Jurkat, Clone E6-1 (cell line): ENCODE measurements at regions not wholly inside any gene's neighbourhood (a gene's known extent, or its start where the extent isn't known, plus 50 kb on each side); places are given as distances from the start of the nearest gene placed in this dataset.
"Not testable (repeated sequence)": the region's sequence is repeated elsewhere in the genome, so short reads cannot be mapped to it uniquely, and the experiment has no call there.

Experiments
- DNase-seq: peaks from one replicate; pipeline ENCODE4 v3.0.0-alpha.2; 2011; ENCODE audit warnings: low read depth, low spot score
- H3K4me3 ChIP-seq: 2 replicates; pipeline ENCODE4 v1.5.1; 2011; ENCODE audit warnings: mild to moderate bottlenecking, low read length, control low read depth, moderate library complexity

DNA sequence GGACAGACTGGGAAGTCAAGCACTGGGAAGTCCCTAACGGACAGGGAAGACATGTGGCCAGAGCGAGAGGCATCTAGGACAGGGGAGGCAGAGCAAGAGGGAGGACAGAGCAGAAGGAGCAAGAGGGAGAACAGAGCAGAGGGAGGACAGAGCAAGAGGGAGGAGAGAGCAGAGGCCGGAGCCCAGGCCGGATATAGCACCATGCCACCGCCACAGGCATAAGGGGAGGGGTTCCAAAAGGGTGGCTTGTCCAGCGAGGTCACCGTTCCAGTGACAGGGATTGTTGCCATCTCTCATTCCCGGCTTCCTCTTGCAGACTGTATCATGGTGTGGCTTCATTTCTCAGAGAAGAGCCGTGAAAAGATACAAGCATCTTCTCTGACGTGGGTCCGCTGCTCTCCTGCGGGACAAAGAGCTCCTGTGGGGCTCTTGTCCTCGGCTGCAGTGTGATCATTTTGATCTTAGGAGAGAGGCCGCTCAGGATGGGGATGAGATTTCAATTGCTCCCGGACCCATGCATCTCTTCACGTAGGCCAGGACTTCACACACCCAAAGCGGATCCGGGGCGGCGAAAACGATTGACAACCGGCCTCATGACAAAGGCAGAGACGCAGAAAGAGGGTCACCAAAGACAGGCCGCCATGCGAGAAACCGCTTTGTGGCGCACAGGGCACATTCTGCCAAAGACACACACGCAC lies 160.6 kb upstream of the ZNF337 start:
- not testable (repeated sequence) for DNase-seq, H3K4me3 ChIP-seq

DNA sequence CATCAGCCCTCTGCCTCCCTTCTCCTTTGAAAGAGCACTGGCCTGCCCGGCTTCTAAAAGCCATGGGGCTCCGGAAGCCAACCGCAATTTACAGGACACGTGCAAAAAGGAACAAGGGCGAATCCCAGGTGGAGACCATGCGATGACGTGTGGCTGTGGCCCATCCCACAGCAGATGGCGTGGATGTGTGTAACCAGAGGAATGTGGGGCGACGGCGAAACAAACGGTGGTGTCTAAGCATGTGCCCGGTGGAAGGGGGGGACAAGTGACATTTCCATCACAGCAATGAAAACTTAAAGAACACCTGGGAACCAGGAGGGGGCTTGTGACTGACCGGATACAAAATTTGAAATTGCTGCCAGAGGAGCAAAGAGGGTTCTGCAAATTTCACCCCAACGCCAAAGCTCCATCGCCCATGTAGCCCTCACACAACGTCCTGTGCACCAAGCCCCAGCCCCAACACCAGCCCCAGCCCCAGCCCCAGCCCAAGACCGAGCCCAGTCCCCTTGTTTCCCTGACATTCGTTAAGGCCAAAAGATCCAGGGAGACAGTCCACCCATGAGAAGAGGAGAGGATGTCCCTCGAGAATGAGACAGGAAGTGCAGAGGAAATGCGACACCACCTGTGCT lies 159.7 kb upstream of the ZNF337 start:
- no peak for DNase-seq
- H3K4me3 ChIP-seq = no peak overlapping the region

DNA sequence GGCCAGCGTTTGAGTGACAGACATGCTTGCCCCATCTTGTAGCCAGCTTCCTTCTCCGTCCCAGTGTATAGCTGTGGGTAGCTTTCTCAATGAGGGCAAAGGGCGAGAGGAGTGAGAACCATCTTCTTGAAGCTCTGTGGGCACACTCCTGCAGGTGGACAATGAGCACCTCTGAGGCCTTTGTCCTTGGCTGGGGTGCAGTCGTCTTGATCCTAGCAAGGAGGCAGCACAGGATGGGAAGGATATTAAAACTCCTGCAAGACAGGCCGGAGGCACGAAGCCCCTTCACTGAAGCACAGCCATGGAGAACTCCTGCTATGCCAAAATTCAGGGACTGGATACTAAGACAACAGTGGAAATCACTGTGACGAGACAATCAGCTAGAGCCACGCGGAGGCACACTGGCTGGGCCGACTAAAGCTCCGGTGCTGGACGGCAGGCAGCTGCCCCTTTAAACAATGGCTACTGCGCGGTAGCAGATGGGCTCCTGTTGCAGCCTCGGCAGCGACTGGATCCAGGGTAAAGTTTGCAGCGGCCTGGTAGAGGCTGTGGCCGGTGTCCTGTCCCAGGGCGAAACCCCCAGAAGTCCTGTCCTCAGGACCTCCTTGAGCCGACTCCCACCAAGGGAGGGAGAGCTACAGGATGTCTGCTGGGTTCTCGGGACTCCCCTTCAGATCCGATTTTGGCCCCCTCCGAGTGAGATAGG lies 159.0 kb upstream of the ZNF337 start:
- DNase-seq = not testable (repeated sequence)

DNA sequence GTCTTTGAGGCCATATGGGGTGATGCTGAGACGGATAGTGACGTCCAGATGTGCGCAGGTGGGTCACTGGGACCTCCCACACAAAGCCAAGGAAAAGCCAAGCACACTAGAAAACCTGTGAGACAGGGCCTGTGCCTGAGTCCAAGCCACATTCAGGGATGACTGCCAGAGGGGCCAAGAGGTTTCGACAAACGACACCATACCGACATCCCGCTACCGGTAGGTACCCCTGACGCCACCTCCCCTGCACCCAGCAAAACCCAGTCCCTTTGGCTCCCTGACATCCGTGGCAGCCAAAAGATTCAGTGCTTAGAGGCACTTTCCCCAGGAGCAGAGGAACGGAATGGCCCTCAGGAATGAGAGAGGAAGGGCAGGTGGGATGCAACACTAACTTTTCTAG lies 158.0 kb upstream of the ZNF337 start:
- 0 out of 2 replicates have a peak overlapping the region, but pooled peaks have one; percentile 51 for H3K4me3 ChIP-seq
- not testable (repeated sequence) for DNase-seq

More for the DNA sequence above, 159.0 kb upstream of the ZNF337 start:
- H3K4me3 ChIP-seq = not testable (repeated sequence)

DNA sequence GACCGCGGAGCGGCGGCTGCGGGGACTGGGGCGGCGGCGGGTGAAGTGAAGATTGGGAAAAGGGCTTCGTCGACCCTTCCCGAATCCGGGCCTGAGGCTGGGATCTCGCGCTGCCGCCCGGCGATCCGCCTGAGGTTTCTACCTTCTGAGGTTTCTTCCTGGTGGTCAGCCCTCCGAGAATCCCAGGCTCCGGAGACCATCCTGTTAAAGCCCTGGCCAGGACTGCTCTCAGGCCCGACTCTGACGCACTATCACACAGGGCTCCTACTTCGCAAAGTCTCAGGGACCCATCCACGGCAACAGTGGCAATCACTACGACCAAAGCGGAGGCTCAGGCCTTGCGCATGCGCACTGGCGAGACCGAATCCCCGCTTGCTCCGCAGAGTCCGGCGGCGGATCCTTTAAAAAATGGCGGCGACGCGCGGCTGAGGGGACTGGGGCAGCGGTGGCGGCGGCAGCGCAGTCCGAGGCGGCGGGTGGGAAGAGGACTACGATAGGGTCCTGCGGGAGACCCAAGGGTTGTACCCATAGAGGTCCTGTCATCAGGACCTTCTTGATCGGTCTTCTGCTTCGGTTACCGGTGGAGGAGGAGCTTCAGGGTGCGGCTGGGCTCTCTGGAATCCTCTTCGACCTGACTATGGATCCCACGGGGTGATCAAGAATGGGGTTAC lies 157.2 kb upstream of the ZNF337 start:
- H3K4me3 ChIP-seq = peak overlapping the region; percentile 51
- not testable (repeated sequence) for DNase-seq

DNA sequence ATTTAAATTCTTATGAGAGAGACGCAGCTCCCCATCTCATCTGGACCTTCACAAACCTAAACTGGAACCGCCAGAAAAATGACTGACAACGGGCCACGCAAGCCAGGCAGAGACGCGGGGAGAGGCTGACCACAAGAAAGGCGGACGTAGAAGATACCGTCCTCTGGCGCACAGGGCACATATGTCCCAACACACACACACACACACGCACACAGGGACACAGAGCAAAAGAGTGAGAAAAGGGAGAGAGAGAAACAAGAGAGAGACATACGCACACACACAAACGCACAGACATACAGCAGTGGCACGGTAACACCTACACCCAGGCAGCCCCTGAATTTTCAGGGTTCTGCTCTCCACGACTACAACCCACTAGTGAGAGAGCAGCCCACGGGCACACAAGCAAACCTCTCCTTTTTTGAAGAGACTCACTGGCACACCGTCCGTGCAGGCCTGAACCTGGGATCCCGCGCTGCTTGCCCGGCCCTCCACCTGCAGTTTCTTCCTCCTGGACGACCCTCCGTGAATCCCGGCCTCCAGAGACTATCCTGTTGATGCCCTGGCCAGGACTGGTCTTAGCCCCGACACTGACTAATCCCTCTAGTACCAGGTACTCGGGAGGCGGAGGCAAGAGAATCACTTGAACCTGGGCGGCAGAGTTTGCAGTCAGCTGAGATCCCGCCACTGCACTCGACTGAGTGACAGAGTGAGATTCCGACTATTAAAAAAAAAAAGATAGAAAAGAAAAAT lies 156.5 kb upstream of the ZNF337 start:
- not testable (repeated sequence) for H3K4me3 ChIP-seq, DNase-seq

DNA sequence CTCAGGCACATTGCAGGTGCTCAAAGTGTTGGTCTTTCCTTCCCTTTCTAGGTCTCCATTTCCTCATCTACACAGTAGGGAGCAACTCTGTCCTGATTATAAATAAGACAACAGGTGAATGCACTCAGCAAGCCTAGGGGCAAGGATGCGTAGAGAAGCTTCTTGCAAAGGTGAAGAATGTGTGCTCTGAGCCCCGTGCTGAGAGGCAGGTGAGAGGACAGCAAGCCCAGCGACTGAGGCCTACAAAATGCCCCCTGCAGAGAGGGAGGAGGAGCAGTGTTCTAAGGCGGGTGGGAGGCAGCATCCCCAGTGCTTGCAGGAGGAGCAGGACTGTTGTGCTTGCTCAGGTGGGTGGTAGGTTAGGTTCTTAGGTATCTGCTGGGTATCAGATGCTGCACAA lies 153.5 kb upstream of the ZNF337 start:
- not testable (repeated sequence) for DNase-seq

DNA sequence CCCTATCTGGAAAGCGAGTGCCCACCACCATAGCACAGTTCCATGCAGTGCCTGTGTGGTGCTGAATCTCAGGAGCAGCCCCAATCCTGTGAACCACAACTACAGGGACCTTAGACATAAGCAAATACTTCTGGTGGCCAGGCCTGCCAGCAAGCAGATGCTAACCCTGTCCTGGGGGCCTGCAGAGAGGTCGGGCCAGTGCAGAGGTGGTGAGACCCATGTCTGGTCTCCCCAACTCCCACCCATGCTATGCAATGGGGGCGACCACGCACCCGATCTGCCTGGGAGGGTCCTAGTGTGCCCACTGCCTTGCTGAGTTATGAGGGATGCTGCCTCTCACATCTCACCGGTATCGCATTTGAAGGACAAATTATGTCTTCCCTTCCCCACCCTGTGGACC lies 151.6 kb upstream of the ZNF337 start:
- no peak for DNase-seq
- H3K4me3 ChIP-seq = no peak overlapping the region

More for the DNA sequence above, 153.5 kb upstream of the ZNF337 start:
- H3K4me3 ChIP-seq = not testable (repeated sequence)

DNA sequence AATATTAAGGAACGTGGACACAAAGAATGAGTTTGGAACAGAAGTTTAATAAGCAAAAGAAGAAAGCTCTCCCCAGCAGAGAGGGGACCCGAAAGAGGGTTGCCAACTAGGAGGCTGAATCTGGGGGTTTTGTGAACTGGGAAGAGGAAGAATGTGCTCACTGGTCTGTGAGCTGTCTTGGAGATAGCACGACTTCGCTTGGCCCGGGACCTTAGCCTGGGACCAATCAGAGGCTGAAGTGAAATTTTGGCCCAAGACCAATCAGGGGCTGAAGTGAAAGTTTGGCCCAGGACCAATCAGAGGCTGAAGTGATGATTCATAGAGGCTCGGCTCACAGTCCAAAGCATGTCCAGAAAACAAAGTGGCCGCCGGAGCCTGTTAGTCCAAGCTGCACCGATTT lies 148.0 kb upstream of the ZNF337 start:
- DNase-seq, H3K4me3 ChIP-seq: not testable (repeated sequence)

DNA sequence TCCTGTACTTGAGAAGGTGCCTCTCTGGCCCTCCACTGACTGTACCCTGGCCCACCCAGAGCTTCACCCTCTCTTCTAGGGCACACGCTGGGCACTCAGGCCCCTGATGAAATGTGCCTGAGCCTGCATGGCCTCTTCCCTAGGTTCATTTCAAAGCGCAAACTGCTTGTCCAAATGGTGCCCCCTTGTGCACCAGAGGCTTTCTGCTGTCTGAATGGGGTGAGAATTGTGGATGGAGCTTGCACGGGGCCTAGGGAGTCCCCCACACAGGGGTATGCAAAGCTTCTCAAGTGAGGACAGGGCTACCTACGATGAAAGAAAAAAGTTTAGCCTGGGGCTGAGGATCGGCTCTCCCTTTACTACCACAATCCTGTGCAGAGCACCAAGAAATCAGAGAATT lies 116.9 kb upstream of the ZNF337 start:
- DNase-seq, H3K4me3 ChIP-seq: not testable (repeated sequence)

DNA sequence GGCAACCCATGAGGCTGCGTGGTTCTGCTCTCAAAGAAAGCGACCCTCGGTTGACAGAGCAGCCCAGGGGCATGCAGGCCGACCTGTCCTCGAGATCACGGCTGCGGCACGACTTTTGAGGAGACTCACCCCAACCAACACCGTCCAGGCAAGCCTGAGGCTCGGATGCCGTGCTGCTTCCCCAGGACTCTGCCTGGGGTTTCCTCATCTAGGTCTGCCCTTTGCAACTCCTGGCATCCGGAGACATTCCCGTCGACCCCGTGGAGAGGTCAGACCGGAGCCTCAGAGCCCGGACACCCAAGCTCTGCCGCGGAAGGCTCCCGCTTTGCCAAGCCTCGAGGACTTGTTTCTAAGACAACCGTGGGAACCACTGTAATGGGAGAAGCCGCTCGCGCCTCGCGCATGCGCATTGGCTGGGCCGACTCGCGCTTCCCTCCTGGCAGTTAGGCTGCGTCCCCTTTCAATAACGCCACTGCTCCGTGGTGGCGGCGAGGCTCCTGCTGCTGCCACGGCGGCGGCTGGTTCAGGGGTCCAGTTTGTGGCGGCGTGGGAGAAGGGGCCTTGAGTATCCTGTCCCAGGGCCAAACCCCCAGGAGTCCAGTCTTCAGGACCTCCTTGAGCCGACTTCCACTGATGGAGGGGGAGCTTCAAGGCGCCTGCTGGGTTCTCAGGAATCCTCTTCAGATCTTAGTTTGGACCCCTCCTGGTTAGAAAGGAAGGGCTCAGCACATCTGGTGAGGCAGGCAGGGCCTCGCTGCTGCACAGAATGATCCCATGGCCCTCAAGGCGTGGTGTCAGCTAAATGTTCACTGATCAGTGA lies 101.7 kb upstream of the ZNF337 start:
- DNase-seq, H3K4me3 ChIP-seq: not testable (repeated sequence)

DNA sequence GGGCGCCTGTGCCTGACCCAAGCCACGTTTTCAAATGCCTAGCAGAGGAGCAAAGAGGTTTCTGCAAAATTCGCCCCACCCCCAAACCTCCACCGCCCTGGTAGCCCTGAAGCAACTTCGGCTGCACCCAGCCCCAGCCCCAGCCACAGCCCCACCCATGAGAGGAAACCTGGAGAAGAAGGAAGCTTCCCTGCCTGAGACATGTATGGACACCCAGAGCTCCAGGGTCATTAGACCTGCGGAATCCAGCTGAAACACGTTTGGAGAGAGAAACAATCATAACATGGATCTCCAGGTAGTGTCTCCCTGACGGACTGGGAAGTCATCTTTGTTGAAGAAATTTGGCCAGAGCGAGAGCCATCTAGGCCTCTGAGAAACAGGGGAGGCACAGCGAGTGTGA lies 100.4 kb upstream of the ZNF337 start:
- not testable (repeated sequence) for DNase-seq, H3K4me3 ChIP-seq

DNA sequence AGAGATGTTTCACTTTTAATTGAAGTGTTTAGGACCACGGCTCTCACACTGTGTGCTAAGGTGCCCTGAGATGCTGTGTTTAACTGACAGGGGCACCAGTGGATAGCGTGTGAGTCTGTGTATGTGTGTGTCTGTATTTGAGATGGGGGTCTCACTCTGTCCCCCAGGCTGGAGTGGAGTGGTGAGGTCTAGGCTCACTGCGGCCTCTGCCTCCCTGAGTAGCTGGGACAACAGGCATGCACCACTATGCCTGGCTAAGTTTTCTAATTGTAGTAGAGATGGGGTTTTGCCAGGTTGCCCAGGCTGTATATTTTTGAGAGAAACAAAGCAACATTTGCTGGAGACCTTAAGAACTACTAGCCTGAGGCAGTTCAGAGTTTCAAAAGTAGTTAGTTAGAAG lies 80.6 kb upstream of the ZNF337 start:
- not testable (repeated sequence) for DNase-seq, H3K4me3 ChIP-seq

DNA sequence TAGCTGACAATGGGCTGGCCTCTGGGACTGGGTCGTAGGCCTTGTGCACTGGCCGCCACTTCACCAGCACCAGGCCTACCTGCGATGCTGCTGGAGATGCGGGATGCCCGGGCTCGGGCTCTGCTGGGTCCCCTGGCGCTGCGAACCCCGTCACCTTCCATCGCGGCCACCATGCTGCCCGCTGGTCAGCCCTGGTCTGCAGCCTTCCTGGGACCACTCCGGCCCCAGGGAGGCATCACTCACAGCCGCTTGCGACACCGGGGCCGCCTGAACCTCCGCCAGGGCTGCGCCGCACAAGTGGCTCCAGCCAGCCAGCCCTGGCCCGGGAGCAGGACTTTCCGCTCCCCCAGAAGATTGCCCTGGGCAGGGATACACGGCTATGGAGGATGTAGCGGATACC lies 78.1 kb upstream of the ZNF337 start:
- not testable (repeated sequence) for H3K4me3 ChIP-seq, DNase-seq

DNA sequence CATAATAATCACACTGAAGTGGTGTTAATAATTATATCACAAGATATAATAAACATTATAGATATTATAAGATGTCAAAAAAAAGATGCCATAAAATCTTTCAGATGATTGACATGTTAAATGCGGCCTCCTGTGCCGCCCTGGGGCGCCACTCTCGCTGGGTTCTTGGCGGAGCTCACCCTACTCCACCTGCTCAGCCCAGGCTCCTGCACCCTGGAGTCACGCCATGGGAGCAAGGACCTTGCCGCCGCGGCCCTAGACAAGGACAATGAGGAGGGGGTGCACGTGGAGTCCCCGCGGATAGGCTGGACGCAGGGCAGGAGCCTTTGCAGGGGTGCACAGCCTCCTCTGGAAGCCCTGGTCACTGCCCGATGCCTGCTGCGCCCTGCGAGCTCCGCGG lies 77.5 kb upstream of the ZNF337 start:
- H3K4me3 ChIP-seq, DNase-seq: not testable (repeated sequence)

DNA sequence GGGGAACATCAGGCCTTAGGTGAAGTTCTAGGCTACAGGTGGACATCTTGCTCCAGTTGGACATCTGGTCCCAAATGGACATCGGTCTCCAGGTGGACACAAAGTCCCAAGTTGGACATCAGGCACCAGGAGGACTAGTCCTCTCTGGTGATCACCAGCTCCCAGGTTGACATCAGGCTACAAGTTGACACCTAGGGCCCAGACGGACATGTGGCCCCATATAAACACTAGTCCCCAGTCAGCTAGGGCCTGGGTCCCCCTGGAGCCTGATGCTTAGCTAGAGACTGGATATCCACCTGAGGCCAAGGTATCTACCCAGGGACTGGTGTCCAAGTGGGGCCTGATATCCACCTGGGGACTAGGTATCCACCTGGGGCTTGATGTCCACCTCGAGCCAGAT lies 75.8 kb upstream of the ZNF337 start:
- H3K4me3 ChIP-seq, DNase-seq: not testable (repeated sequence)

DNA sequence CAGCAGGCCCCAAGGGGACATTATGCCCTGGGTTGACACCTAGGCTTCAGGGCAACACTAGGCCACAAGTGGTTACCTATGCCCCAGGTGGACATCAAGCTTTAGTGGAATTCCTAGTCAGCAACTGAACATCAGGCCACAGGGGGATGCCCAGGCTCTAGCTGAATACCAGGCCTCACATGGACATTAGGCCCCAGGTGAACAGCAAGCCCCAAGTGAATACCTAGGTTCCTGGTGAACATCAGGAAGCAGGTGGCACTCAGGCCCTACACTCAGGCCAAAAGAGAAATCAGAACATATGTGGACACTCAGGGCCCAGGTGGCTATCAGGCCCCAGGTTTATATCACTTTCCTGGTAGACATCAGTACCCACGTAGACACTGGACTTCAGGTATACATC lies 75.2 kb upstream of the ZNF337 start:
- DNase-seq, H3K4me3 ChIP-seq: not testable (repeated sequence)

DNA sequence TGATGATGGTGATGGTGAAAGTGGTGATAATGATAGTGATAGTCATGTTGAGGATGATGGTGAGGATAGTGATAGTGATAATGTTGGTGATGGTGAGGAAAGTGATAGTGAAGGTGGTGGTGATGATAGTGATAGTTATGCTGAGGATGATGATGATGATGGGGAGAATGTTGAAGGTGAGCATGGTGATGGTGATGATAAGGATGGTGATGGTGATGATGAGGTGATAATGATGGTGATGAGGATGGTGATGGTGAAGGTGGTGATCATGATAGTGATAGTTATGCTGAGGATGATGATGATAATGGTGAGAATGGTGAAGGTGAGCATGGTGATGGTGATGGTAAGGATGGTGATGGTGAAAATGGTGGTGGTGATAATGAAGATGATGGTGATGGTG lies 64.9 kb upstream of the ZNF337 start:
- no peak overlapping the region for H3K4me3 ChIP-seq
- no peak for DNase-seq
